Mesenchymal stem cell (in vitro differentiated cells and primary cell): ENCODE measurements at regions not wholly inside any gene's neighbourhood (a gene's known extent, or its start where the extent isn't known, plus 50 kb on each side); places are given as distances from the start of the nearest gene placed in this dataset.

Experiments
- DNase-seq: peaks from one replicate; pipeline ENCODE4 v3.0.0-alpha.2; 2013
- H2AFZ ChIP-seq: one replicate; pipeline ENCODE4 v1.6.1; 2013; ENCODE audit warnings: low read depth, mild to moderate bottlenecking, control low read depth, inconsistent platforms, low read length, moderate library complexity
- H2AK5ac ChIP-seq: 2 replicates; pipeline ENCODE4 v1.6.1; 2013; ENCODE audit warnings: low read length, moderate library complexity, mild to moderate bottlenecking, inconsistent platforms; ENCODE audit not compliant: severe bottlenecking
- H2BK120ac ChIP-seq: one replicate; pipeline ENCODE4 v1.6.1; 2013; ENCODE audit warnings: low read depth, mild to moderate bottlenecking, inconsistent platforms, low read length, moderate library complexity
- H2BK12ac ChIP-seq, 2 experiments: one replicate each; pipeline ENCODE4 v1.6.1; 2013; ENCODE audit warnings: inconsistent platforms in 2 of 2, low read length in 2 of 2, mild to moderate bottlenecking in 2 of 2, moderate library complexity in 2 of 2, control low read depth in 1 of 2
- H2BK15ac ChIP-seq: one replicate; pipeline ENCODE4 v1.6.1; 2013; ENCODE audit warnings: mild to moderate bottlenecking, low read depth, inconsistent platforms; ENCODE audit not compliant: poor library complexity, severe bottlenecking
- H2BK5ac ChIP-seq: 2 replicates; pipeline ENCODE4 v1.6.1; 2013; ENCODE audit warnings: low read depth, mild to moderate bottlenecking, low read length, control low read depth, inconsistent platforms; ENCODE audit not compliant: poor library complexity, severe bottlenecking
- H3K14ac ChIP-seq, 2 experiments: one replicate each; pipeline ENCODE4 v1.6.1; 2013; ENCODE audit warnings: inconsistent platforms in 2 of 2, low read length in 2 of 2, control low read depth in 1 of 2, mild to moderate bottlenecking in 1 of 2, moderate library complexity in 1 of 2
- H3K18ac ChIP-seq, 2 experiments: one replicate each; pipeline ENCODE4 v1.6.1; 2013; ENCODE audit warnings: inconsistent platforms in 2 of 2, low read length in 2 of 2, control low read depth in 1 of 2, low read depth in 1 of 2, mild to moderate bottlenecking in 1 of 2
- H3K23ac ChIP-seq, 2 experiments: one replicate each; pipeline ENCODE4 v1.6.1; 2013; ENCODE audit warnings: inconsistent platforms in 2 of 2, low read length in 2 of 2, mild to moderate bottlenecking in 2 of 2, moderate library complexity in 2 of 2, control low read depth in 1 of 2
- H3K27ac ChIP-seq: 2 replicates; pipeline ENCODE4 v1.5.1; 2013; ENCODE audit warnings: mild to moderate bottlenecking, moderate library complexity, low read length, control low read depth, inconsistent platforms; ENCODE audit not compliant: poor library complexity, severe bottlenecking
- H3K27me3 ChIP-seq, 2 experiments: 2 replicates each; pipeline versions ENCODE4 v1.6.1 to v1.7.0; 2013; ENCODE audit warnings: low read length in 2 of 2, mild to moderate bottlenecking in 2 of 2, moderate library complexity in 2 of 2, control low read depth in 1 of 2, inconsistent platforms in 1 of 2; ENCODE audit not compliant: control insufficient read depth in 1 of 2, insufficient read depth in 1 of 2
- H3K36me3 ChIP-seq, 2 experiments: 2 replicates each; pipeline versions ENCODE4 v1.6.1 to v1.7.0; 2013; ENCODE audit warnings: low read length in 2 of 2, control low read depth in 1 of 2, inconsistent platforms in 1 of 2, low read depth in 1 of 2, mild to moderate bottlenecking in 1 of 2; ENCODE audit not compliant: insufficient read depth in 2 of 2, control insufficient read depth in 1 of 2
- H3K4ac ChIP-seq, 2 experiments: one replicate each; pipeline ENCODE4 v1.6.1; 2013; ENCODE audit warnings: inconsistent platforms in 2 of 2, low read length in 2 of 2, mild to moderate bottlenecking in 2 of 2, moderate library complexity in 2 of 2, control low read depth in 1 of 2, low read depth in 1 of 2
- H3K4me1 ChIP-seq: 2 replicates; pipeline ENCODE4 v1.6.1; 2013; ENCODE audit warnings: low read depth, low read length, control low read depth; ENCODE audit not compliant: control insufficient read depth, insufficient read depth
- H3K4me2 ChIP-seq: 2 replicates; pipeline ENCODE4 v1.6.1; 2013; ENCODE audit warnings: low read length, mild to moderate bottlenecking, inconsistent platforms; ENCODE audit not compliant: poor library complexity, severe bottlenecking
- H3K4me3 ChIP-seq, 2 experiments: 2 replicates each; pipeline versions ENCODE4 v1.5.1 to v1.7.0; 2013; ENCODE audit warnings: low read length in 2 of 2, mild to moderate bottlenecking in 2 of 2, control low read depth in 1 of 2, low read depth in 1 of 2; ENCODE audit not compliant: insufficient read depth in 1 of 2
- H3K79me1 ChIP-seq: replicated peaks from 2 replicates; pipeline ENCODE4 v1.6.1; 2013; ENCODE audit warnings: mild to moderate bottlenecking, control low read depth, low read length, inconsistent platforms; ENCODE audit not compliant: poor library complexity, severe bottlenecking
- H3K9ac ChIP-seq: 2 replicates; pipeline ENCODE4 v1.7.0; 2013; ENCODE audit warnings: mild to moderate bottlenecking, low read length, moderate library complexity
- H3K9me3 ChIP-seq: 2 replicates; pipeline ENCODE4 v1.7.0; 2013; ENCODE audit warnings: mild to moderate bottlenecking, low read length; ENCODE audit not compliant: control insufficient read depth
- H4K8ac ChIP-seq: one replicate; pipeline ENCODE4 v1.6.1; 2013; ENCODE audit warnings: inconsistent platforms, mild to moderate bottlenecking, low read length, moderate library complexity
- H4K91ac ChIP-seq: one replicate; pipeline ENCODE4 v1.6.1; 2013; ENCODE audit warnings: mild to moderate bottlenecking, low read length, inconsistent platforms
- WGBS: methylation state at CpG from one replicate; pipeline ENCODE4 v1.1.7; 2013; ENCODE audit warnings: mixed read lengths; 5-methylcytosine and 5-hydroxymethylcytosine counted together

GRCh38 chr3:74527566-74527965 is 86.9 kb downstream of the CNTN3 start:
- 89% methylated on average over 4 of the region's 4 CpGs for WGBS
- no peaks in the 10 kb centered on the region for H3K79me1 ChIP-seq

GRCh38 chr3:74523811-74524210 is 90.6 kb downstream of the CNTN3 start:
- H3K9ac ChIP-seq, result no peak overlapping the region
- H3K27me3 ChIP-seq, result no peaks in the 10 kb centered on the region
- no peak overlapping the region for H2AFZ ChIP-seq
- H2BK15ac ChIP-seq, result no peak overlapping the region
- no peak overlapping the region for H3K27ac ChIP-seq
- H4K8ac ChIP-seq, result no peak overlapping the region
- H2AK5ac ChIP-seq, result no peak overlapping the region
- H3K4me2 ChIP-seq, result no peak overlapping the region
- 62% methylated on average over 1 of the region's 2 CpGs for WGBS
- H3K4me3 ChIP-seq, result no peak overlapping the region
- no peaks in the 10 kb centered on the region for H3K4me1 ChIP-seq
- no peak overlapping the region for H3K4ac ChIP-seq
- no peaks in the 10 kb centered on the region for H3K9me3 ChIP-seq
- no peak overlapping the region for H2BK5ac ChIP-seq
- H3K18ac ChIP-seq, result no peak overlapping the region
- no peak overlapping the region for H3K23ac ChIP-seq
- H2BK120ac ChIP-seq, result no peak overlapping the region
- H3K79me1 ChIP-seq, result no peaks in the 10 kb centered on the region
- DNase-seq, result no peak
- H3K36me3 ChIP-seq, result no peaks in the 10 kb centered on the region
- H2BK12ac ChIP-seq, result no peak overlapping the region
- H4K91ac ChIP-seq, result no peak overlapping the region
- no peak overlapping the region for H3K14ac ChIP-seq

More at GRCh38 chr3:74527566-74527965, 86.9 kb downstream of the CNTN3 start:
- Histone ChIP-seq H3K14ac (no peak overlapping the region), H3K4me1 (no peaks in the 10 kb centered on the region), H3K4me2 (no peak overlapping the region), H2AK5ac (no peak overlapping the region), H3K27ac (no peak overlapping the region), H3K23ac (no peak overlapping the region), H3K4me3 (no peak overlapping the region), H3K18ac (no peak overlapping the region), H3K36me3 (no peaks in the 10 kb centered on the region), H2BK15ac (no peak overlapping the region), H4K8ac (no peak overlapping the region), H2BK120ac (no peak overlapping the region), H3K27me3 (no peaks in the 10 kb centered on the region), H2AFZ (no peak overlapping the region), H3K9me3 (no peaks in the 10 kb centered on the region), H3K9ac (no peak overlapping the region), H2BK12ac (no peak overlapping the region), H4K91ac (no peak overlapping the region), H3K4ac (no peak overlapping the region), H2BK5ac (no peak overlapping the region)
- DNase-seq, result no peak

GRCh38 chr3:74520895-74521294 is 93.6 kb downstream of the CNTN3 start:
- Histone ChIP-seq H3K18ac (no peak overlapping the region), H3K23ac (no peak overlapping the region), H2BK5ac (no peak overlapping the region), H3K27me3 (no peaks in the 10 kb centered on the region), H3K9ac (no peak overlapping the region), H2BK12ac (no peak overlapping the region), H3K4ac (no peak overlapping the region), H2AFZ (no peak overlapping the region), H3K27ac (no peak overlapping the region), H2BK15ac (no peak overlapping the region), H3K9me3 (no peaks in the 10 kb centered on the region), H3K4me2 (no peak overlapping the region), H3K36me3 (no peaks in the 10 kb centered on the region), H3K4me3 (no peak overlapping the region), H4K8ac (no peak overlapping the region), H3K79me1 (no peaks in the 10 kb centered on the region), H2BK120ac (no peak overlapping the region), H4K91ac (no peak overlapping the region), H2AK5ac (no peak overlapping the region), H3K4me1 (no peaks in the 10 kb centered on the region), H3K14ac (no peak overlapping the region)
- no CpG with 5 or more reads among the region's 3 CpGs for WGBS
- DNase-seq, result no peak

- H3K9me3 ChIP-seq, result no peaks in the 10 kb centered on the region
- H2AK5ac ChIP-seq, result no peak overlapping the region
- no peak overlapping the region for H3K4ac ChIP-seq
- no peak overlapping the region for H4K91ac ChIP-seq
- H3K14ac ChIP-seq, result no peak overlapping the region
- H2AFZ ChIP-seq, result no peak overlapping the region
- H3K23ac ChIP-seq, result no peak overlapping the region
- no peak overlapping the region for H3K9ac ChIP-seq
- H2BK12ac ChIP-seq, result no peak overlapping the region
- no peak overlapping the region for H2BK120ac ChIP-seq
- H4K8ac ChIP-seq, result no peak overlapping the region
- no peak overlapping the region for H2BK15ac ChIP-seq
- no peaks in the 10 kb centered on the region for H3K4me1 ChIP-seq
- H3K36me3 ChIP-seq, result no peaks in the 10 kb centered on the region
- no peaks in the 10 kb centered on the region for H3K27me3 ChIP-seq
- H3K79me1 ChIP-seq, result no peaks in the 10 kb centered on the region
- H3K18ac ChIP-seq, result no peak overlapping the region
- no peak for DNase-seq
- no peak overlapping the region for H2BK5ac ChIP-seq
- H3K4me2 ChIP-seq, result no peak overlapping the region
- no peak overlapping the region for H3K27ac ChIP-seq
- H3K4me3 ChIP-seq, result no peak overlapping the region
These were observed 95.8 kb downstream of the CNTN3 start for GRCh38 chr3:74518610-74519009.
